HEK293 (cell line): ENCODE measurements at regions not wholly inside any gene's neighbourhood (a gene's known extent, or its start where the extent isn't known, plus 50 kb on each side); places are given as distances from the start of the nearest gene placed in this dataset.

Source experiments
- REPIN1 ChIP-seq: fragments of 450-650 bp; formaldehyde crosslinking; IDR thresholded peaks from 2 replicates; pipeline ENCODE4 v1.5.1; 2017; ENCODE audit warnings: missing biosample characterization, missing genetic modification characterization, low read depth
- ZNF311 ChIP-seq: fragments of 450-650 bp; formaldehyde crosslinking; IDR thresholded peaks from 2 replicates; pipeline ENCODE4 v1.5.1; 2017; ENCODE audit warnings: missing biosample characterization, missing genetic modification characterization, borderline replicate concordance
- TF ChIP-seq, protein P1 (sequence below): fragments of 450-650 bp; IDR thresholded peaks from 2 replicates; pipeline ENCODE4 v1.5.1; 2018; ENCODE audit warnings: missing biosample characterization, missing genetic modification characterization

DNA sequence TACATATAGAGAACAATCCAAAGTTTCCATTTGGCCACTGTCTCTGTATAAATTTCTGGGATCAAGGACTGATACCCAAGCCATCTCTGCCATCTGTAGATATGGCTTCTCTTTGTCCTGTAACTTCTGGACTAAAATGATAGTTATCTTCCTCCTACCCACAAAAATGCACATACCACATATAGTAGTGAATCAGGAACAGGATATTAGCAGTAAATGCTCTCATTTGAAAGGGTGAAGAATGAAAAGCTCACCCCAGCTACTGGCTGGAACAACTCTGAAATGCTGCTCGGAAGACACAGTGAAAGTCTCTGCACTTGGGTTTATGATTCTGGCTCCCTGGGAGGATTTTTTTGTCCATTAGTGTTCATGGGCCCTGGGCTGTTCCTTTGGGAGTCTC, 856.4 kb upstream of the LRRC4C start:
- TF ChIP-seq ZNF311 (tag by site-specific recombination) (no peak), REPIN1 (tag by site-specific recombination) (no peak)
- TF ChIP-seq, protein P1, sequence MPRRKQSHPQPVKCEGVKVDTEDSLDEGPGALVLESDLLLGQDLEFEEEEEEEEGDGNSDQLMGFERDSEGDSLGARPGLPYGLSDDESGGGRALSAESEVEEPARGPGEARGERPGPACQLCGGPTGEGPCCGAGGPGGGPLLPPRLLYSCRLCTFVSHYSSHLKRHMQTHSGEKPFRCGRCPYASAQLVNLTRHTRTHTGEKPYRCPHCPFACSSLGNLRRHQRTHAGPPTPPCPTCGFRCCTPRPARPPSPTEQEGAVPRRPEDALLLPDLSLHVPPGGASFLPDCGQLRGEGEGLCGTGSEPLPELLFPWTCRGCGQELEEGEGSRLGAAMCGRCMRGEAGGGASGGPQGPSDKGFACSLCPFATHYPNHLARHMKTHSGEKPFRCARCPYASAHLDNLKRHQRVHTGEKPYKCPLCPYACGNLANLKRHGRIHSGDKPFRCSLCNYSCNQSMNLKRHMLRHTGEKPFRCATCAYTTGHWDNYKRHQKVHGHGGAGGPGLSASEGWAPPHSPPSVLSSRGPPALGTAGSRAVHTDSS (tag by site-specific recombination), result no peak
